NCI-H82 (cell line): ENCODE measurements at regions not wholly inside any gene's neighbourhood (a gene's known extent, or its start where the extent isn't known, plus 50 kb on each side); places are given as distances from the start of the nearest gene placed in this dataset.
"Not testable (repeated sequence)": the region's sequence is repeated elsewhere in the genome, so short reads cannot be mapped to it uniquely, and the experiment has no call there.

Experiments
- DNase-seq: peaks from one replicate; lab custom pipeline; 2025; lab: John Stamatoyannopoulos, UW

DNA sequence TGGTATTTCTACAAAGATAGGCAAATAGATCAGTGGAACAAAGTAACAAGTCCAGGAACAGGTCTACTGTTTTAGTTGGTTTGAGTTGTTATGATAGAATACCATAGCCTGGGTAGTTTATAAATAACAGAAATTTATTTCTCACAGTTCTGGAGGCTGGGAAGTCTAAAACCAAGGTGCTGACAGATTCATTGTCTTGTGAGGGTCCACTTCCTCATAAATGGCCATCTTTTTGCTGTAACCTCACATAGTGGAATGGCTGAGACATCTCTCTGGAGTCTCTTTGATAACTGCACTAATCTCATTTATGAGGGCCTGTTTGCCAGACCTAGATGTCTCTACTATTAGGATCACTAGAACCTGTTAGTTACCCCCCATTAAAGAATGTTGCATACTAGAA lies 152.3 kb upstream of the MYRIP start:
- DNase-seq = no peak

DNA sequence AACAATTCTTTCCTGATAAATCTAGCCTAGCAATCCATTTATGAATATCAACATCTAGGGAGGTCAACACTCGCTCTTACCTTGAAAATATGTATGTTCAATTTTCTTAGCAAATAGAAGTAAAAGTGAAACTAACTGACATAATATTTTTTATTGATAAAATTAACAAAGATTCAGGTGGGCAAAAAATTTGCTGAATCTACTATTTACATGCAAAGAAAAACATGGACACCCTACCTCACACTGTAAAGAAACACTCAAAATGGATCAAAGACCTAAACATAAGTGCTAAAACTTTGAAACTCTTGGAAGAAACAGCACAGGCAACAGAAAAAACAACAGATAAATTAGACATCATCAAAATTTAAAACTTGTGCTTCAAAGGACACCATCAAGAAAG lies 151.6 kb upstream of the MYRIP start:
- no peak for DNase-seq

DNA sequence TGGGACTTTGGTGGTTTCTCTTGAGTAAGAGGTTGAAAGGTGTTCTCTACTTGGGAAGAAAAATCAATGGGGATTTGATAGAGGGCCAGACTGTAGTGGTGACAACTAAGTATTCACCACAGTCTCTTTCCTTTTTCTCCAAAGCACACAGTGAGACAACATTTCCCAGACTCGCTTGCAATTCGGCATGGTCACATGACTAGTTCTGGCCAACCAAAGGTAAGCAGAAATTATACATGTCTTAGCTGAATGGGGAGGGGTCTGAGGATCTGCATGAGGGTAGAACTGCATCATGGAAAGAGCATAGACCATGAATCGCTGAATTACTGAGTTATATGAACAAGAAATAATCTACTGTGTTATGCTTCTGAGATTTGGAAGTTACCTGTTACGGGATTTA lies 144.5 kb upstream of the MYRIP start:
- no peak for DNase-seq

DNA sequence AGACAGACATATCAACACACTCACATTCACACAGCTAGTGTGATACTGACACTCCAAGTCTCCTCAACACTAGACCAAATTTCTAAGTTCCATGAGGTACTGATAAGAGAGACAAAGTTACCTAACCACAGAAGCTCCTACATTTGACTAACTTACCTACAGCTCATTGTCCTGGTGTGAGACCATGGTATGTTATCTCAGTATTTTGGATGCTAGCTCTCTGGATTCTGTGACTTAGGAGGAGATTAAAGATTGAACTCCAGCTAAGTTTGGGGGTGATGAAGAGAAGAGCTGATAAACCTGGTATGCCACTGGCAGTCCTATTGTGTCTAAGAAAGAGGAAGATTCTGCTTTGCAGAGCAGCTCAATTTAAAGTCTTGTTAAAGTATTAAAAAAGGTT lies 144.0 kb upstream of the MYRIP start:
- DNase-seq = no peak

DNA sequence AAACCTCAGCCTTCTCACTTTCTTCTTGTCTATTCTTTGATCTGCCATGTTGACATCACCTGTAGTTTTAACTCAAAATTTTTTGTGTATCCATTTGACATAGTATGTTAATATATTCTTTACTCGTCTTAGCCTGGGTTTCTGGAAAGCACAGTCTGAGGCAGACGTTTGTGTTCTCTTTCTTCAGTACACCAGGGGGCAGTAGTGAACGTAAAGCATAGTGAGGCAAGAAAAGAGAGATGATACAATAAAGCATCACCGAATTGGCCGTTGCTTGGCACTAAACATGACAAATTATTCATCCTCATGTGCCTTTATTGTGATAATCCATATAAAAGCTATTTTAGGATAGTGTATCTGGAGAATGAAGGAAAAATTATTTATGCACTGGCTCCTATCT lies 141.0 kb upstream of the MYRIP start:
- DNase-seq = peak; percentile 54

DNA sequence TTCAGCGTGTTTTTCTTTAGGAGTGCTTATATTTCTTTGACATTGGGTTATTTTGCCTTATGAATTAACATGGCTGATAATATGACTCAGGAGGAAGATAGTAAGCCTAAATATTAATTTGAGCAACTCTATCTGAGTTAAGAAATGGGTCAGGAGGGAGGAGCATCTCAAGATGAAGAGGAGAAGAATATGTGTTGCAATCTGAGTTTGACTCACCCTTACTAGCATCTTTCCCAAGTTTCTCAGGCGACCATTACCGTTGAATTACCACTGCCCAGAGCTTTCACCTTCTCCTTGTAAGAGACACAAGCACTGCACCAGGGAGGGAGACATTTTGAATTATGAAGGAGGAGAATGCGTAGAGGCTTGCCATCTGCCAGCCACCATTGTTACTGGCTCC lies 138.3 kb upstream of the MYRIP start:
- DNase-seq = no peak

DNA sequence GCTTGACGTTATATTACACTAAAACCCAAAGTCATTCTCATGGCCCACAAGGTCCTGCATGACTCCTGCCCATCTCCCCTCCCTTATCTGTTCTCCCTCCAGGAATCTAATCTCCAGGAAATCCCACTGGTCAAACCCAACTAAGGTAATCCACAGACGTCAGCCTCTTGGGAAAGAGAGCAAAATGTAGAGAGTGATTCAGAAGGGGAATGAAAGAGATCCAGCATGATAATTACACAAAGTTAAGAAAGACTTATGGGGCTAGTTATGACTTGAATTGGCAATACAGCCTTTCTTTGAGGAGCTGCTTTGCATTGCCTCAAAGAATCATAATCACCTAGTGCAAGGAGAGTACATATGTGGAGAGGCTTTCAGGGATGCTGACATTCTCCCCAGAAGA lies 137.8 kb upstream of the MYRIP start:
- no peak for DNase-seq

DNA sequence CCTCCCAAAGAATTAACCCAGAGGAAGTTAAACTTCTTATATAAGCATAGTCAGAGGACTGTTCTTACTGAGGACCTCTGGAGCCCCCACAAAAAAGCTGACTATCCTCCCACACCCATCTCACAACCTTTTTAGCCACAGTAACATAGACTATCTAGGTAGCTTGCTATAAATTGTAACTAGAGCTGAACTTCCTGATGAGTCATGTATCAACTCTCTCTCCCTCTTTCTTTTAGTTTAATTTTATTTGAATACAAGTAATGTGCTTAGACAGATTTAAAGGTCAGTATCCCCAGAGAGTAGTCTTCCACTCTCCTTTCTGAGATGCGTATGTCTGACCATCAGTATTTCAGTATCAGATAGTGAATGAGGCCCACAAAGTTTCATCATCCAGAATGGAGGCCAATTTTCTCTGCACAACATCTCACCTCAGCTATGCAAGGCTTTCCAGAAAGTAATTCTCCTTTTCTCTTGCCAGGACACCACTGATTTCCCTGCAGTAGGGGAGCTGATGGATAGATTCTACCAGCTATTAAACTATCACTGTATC lies 104.0 kb upstream of the MYRIP start:
- no peak for DNase-seq

DNA sequence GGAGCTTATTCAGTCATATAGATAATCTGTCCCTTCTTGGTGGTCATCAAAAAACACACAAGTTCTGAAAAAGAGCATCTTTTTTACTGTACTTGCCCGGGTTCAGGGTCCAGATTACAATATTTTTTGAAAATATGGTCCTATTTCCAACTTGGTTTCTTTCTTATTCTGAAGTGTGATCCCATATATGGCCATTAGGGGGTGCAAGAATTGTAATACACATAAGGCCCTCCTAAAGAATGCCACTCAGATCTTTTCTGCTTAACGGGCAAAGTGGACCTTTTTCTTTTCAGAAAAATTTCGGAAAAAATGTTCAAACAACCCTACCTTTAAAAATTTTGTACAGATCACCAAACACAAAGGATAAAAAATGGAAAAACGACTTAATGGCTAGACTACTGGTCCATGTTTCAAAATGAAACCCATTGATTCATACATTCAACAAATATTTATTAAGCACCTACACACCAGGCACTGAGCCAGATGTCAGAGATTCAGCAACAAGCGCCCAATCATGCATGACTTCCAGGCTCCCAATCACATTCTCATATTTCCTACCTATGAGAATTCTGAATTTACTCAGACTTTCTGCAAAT lies 102.0 kb upstream of the MYRIP start:
- peak; percentile 53 for DNase-seq

DNA sequence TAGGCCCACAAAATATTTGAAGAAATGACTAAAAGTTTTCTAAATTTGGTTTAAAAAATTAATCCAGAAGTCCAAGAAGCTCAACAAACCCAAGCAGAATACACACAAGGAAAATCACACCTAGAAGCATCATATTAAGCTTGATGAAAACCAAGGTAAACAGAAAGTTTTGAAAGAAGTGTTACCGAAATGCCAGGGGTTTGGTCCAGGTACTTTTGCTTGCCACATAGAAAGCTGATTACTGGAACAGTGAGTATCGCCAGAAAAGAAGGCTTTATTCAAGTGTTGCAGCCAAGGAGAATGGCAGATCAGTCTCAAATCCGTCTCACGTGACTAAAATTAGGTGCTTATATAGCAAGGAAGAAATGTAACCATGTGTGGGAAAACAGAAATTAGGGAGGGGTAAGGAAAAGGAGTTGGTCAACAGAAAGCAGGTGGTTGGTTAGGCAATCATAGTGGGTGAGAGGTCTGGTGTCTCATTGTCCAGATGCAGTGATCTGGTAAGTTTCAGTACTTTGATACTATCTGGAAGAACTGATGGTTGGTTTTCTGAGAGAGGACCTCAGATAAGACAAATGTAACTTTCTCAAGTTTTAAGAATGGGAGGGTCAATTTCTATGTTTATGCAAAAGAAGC lies 96.9 kb upstream of the MYRIP start:
- DNase-seq = no peak

DNA sequence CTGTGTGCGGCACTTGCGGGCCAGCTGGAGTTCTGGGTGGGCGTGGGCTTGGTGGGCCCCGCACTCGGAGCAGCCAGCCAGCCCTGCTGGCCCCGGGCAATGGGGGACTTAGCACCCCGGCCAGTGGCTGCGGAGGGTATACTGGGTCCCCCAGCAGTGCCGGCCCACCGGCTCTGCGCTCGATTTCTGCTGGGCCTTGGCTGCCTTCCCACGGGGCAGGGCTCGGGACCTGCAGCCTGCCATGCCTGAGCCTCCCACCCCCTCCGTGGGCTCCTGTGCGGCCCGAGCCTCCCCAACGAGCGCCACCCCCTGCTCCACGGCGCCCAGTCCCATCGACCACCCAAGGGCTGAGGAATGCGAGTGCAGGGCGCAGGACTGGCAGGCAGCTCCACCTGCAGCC lies 96.1 kb upstream of the MYRIP start:
- DNase-seq = not testable (repeated sequence)

DNA sequence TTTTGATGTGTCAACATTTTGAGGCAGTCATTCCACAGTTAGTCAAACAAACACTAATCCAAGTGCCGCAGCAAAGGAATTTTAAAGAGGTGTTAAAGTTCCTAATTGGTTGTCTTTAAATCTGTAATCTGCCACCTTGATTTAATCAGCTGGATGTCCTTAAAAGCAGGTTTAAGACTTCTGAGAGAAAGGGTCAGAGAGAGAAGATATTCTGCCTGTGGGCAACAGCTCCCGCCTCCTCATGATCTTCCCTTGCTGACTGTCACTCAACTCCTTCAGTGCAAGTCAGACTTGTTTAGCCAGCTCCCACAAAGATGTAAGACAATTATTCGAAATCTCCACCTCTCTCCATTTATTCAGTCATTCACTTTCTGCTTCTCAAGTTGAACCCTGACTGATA lies 92.6 kb upstream of the MYRIP start:
- DNase-seq = no peak

DNA sequence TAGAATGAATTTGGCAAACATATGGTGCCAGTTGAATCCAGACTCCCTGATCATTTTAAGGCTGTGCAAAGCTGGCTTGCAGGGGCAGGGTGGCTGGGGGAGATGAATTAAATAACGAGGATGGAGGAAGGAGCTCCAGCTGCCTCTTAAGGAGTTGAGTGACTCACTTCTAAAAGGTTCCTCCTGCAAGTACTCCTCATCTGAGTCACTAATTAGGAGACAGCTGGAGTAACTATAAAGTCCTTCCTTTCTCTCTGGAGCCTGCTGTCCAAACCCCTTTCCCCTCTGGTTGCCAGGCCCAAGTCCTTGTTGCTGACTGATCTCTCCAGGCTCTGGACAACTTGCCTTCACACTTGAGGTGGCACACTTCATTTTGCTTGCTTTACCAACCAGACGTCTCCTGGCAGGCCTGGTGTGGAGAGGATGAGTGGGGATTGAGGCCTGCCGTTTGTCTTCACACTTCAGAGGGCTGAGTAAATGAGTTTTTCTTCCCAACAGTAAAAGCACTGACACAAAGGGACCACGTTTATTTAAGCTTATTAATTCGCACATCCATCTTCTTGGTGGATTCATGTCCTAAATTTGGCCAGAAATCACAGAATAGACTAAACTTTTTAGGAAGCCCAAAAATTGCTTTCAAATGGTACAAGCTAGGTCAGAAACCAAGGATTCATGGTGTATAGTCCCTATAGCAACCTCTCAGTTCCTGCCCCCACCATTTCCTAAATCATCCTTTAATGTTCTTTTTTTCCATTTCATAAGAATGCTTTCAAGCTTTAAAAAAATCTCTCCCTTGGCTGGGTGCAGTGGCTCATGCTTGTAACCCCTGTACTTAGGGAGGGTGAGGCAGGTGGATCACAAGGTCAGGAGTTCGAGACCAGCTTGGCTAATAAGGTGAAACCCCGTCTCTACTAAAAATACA lies 90.5 kb upstream of the MYRIP start:
- DNase-seq = no peak

DNA sequence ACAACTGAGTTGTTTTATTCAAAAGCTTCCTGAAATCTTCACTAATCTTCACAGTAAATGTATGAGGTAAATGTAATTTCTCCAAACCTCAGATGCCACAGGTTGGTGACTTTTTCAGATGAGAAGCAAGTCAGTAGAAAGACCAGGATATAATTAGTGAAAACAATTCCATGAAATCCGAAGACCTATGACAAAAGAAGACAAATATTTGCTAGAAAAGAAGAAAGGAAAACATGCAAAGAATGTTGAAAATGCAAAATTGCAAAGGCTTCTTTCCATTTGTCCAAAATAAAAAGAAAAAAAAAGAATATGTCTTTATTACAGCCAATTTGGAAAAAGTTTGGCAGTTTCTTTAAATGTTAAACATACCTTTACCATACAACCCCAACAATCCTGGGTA lies 88.3 kb upstream of the MYRIP start:
- DNase-seq = no peak

DNA sequence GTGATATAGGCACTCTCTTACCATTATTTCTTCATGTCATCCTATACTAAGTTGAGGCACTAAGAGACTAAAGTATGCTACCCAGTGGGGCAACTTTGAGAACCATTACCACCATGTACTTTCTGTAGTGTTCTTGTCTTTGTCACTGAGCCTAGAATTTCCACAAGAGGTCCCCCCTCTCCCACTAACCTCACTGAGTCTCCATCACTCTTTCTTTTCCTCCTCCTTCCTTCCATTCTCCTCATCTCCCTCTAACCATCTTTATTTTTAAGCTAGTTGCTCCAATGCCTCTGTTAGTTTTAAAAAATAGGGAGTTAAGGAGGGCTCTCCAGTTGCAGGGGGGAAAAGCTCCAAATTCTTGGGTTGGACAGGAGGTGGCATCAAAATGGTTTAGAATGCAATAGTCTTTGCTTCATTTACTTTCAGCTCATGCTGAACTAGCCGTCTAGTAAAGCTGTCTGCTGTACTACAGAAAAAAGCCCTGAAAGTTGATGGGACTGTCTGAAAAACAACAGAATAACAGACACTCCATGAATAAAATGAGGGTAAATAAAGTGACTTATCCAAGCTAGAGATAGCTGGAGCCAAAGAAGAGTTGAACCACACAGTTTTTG lies 85.1 kb upstream of the MYRIP start:
- no peak for DNase-seq

DNA sequence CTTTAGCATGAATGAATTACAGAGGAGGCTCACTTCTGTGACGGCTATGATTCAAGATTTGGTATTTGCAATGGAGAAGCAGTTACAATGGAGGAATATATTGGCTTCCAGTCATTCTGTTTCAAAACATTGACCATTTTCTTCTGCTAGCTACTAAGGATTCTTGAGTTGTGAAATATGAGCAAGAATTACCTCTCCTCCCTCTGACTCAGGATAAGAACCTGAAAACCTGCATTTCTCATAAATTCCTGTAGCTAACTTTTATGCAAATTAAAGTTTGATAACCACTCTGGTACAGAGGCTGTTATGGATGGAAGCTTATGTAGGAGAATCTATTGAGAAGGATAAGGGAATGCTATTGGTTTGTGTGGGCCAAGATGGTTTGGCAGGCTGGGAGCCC lies 84.1 kb upstream of the MYRIP start:
- no peak for DNase-seq

DNA sequence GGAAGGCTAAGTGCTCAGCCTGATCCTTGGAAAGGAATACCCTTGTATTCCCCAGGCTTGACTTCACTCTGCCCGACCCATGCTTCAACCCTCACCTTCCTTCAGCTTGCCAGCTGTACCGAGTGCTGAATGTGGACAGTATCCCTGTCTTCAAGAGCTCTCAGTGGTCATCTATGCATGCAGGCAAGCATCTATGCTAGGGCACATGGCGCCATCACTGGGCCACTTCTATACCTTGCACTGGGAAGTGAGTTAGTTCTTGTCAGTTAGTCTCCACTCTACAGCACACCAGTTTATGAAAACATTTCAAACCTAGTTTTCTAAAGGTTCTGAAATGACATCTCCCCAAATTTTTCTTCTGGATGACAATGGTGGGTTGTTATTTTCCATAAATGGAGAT lies 82.0 kb upstream of the MYRIP start:
- no peak for DNase-seq

DNA sequence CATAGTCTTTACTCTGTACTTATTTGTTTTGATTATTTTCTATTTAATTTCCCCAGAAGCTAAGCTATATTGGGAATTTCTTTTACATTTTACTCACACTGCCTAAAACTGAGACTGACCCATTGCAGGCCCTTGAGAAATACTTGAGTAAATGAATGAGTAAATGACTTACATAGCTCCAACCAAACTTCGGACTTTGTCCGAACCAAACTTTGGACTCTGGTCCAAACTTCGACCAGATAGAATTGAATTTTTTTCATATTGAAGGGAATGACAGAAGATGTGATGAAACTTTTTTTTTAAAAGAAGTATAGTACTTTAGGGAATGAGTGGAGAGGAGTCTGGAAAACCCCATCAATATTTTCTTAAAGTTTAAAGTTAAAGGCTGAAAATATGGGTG lies 75.6 kb upstream of the MYRIP start:
- DNase-seq = no peak

DNA sequence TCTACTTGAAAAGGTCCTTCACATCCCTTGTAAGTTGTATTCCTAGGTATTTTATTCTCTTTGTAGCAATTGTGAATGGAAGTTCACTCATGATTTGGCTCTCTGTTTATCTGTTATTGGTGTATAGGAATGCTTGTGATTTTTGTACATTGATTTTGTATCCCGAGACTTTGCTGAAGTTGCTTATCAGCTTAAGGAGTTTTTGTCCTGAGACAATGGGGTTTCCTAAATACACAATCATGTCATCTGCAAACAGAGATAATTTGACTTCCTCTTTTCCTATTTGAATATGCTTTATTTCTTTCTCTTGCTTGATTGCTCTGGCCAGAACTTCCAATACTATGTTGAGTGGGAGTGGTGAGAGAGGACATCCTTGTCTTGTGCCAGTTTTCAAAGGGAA lies 69.8 kb upstream of the MYRIP start:
- not testable (repeated sequence) for DNase-seq

DNA sequence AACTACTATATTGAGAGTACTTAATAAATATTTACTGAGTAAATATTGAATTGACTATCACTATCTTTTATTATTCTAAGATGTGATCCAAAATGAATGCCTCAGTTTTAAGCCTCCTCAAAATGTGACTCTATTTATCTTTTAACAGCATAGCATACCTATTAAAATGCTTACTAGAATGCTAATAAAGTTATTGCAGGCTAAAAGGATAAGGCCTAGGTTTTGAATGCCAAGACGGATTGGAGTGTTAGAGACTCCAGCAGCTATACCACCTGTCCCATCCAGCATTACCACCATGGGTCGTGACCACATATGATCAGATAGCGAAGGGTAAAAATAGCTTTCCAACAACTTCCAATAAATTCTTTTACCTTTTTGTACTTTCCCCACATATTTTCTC lies 64.7 kb upstream of the MYRIP start:
- DNase-seq = no peak

DNA sequence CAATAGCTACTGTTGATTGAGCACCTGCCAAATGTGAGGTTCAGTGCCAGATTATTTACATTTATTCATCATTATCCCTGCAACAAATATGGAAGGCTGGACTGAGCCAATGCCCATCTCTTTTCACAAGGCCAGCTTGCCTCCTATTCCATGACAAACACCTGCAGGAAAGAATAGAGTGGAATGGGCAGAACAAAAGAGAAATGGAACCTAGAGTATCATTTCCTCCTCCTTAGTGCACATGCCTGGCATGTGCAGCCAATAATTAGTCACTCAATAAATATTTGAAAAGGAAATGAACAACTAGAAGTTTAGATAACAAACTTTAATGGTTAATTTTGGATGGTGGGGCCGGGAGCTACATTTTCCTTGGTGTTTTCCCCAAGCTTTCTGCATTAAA lies 61.4 kb upstream of the MYRIP start:
- DNase-seq = no peak

DNA sequence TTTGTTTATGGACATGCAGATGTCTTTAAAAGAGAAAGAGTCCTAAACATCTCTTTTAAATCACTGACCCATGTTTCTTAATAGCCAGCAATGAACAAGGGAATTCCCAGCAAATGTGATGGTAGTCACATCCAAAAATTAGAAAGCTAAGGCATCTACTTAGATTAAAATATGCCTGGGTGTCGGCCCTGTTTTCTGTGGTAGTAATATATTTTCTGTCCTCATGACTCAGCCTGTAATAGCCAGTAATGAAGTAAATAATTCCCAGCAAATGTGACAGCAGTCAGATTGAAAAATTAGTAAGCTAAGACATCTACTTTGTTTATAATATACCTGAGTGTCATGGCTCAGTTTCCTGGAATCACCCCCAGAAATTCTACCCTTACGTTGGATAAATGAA lies 60.6 kb upstream of the MYRIP start:
- no peak for DNase-seq

DNA sequence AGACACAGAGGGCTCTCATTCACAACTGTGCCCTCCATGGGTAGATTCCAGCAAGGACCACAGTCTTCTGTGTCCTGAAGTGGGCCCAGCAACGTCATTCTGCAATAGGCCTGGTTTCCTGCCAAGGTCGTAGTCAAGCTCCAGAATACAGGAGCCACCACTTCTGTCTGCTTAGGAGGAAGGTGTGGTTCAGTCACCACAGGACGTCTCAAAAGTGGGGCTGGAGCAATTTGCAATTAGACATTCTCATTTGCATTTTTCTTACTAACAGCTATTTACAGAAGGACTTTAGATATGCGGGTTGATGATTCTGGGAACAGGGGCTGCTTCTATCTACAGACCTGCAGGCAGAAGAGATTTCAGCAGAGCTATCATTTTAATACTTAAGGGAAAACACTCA lies 58.7 kb upstream of the MYRIP start:
- no peak for DNase-seq
